Stimulated activated CD8-positive, alpha-beta memory T cell treated with anti-CD3 and anti-CD28 coated beads, Interleukin-7, amount 100 ng/mL, for 1 hour (primary cell): ENCODE measurements at regions not wholly inside any gene's neighbourhood (a gene's known extent, or its start where the extent isn't known, plus 50 kb on each side); places are given as distances from the start of the nearest gene placed in this dataset.

Source experiments
- DNase-seq, 2 donors: peaks; one replicate each; pipeline ENCODE4 v3.0.0-alpha.2; 2020; ENCODE audit warnings: low read depth in 2 of 2

DNA sequence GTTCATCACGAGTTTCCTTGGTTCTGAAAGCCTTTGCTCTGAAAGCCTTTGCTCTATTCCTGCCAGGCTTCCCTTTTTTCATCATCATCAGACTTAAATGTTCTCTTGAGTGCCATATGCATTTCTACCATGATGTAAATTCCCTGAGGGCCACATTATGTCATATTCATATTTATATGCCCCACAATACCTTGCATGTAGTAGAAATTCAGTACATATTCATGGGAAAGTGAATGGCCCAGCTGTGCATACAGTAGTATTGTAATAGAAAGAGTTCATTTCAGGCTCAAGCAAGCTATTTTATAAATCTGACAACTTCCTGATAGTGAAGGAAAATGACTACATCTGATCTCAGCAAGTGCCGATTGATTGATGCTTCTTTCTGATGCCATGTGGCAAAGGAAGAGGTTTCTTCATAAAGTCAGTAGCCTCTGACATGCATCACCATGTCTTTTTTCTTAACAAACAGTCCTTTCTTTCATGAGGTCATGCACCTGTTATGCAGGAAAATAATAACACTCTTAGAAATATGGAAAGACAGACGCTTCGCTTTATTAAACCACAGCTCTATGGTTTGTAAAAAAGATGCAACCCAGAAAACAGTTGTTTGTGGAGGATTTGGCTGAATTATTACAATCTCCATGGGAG, 308.7 kb downstream of the SAMD5 start:
- no peak for DNase-seq

DNA sequence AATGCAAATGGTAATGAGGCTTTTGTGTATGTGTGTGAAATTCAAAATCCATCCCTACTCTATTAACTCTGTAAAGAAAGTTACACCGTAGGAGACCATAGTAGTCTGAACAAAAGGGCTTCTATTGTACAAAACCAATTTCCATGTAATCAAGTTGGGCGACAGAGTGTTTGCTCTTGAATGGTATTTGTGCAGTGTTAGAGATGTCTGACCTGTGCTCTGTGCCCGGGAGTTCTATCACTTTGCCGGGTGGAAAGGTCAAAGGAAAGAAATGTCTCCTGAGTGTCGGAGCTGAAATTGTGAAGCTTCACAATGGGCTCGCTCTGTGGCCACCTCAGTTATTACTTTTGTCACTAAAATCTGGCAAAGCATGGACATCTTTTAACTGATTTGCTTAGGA, 312.0 kb downstream of the SAMD5 start:
- DNase-seq, result no peak

DNA sequence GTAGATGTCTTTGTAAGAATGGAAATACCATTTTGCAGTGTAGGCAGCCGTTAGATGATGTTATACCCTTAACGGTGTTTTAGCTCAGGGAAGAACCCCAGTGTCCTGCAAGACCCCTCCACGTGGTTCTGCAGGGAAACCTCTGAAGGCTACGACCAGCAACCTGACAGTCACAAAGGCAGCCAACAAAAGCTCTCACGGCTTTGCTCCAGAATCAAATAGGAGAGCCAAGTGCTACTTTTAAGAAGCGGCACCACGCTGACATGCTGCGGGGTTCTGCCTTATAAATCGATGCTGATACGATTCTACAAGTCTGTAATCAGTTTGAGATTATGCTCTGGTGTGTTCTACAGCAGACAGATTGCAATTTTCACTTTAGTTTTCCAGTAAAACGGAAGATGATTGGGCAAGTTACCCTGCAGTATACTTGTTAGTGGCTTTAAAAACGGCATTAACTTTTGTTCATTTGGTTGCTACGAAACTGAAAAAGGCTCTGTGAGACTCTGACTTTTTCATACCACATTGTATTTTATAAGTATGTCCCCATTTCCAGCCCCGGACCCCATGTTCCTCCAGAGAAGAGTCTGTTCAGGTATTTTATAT, 312.9 kb downstream of the SAMD5 start:
- no peak for DNase-seq

GRCh38 chr6:147823936-147824335, 315.4 kb downstream of the SAMD5 start:
- no peak for DNase-seq

GRCh38 chr6:147825848-147826247, 317.4 kb downstream of the SAMD5 start:
- no peak for DNase-seq

GRCh38 chr6:147826698-147827097, 318.2 kb downstream of the SAMD5 start:
- DNase-seq, result no peak

DNA sequence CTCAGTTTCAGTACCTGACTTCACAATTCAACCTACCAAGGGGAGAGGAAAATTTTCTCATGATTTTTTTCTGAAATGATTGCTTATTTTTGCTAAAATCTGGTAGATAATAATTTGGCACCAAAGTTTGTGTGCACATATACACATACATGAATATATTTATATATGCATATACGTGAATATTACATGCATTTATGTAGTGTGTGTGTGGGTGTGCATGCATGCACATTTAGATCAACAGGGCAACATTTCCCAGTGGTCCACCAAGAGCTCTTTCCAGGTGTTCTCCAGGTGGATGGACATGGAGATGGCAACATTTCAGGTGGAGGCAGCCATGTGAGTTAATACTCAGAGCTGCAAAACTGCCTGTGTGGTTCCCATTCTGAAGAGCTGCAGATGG, 320.9 kb downstream of the SAMD5 start:
- no peak for DNase-seq

- DNase-seq, result no peak
Observed at GRCh38 chr6:147829835-147830234, 321.3 kb downstream of the SAMD5 start.

DNA sequence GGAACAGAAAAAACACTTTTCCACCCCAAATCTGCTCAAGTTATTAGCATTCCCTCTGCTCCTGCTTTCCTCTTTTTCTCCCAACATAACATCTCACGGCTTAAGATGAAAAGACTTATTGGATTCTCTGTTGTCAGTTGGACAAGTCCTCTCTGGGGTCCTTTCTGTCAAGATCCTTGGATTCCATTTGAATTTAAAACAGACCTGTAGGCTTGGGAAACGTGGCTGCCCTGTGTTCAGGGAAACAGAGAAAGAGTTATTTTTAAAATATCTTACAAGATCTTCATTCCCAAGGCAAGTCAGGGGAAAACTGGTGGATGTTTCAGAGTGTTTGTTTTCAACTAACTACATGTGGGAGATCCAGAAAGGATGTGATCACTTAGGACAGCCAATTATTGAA, 322.9 kb downstream of the SAMD5 start:
- no peak for DNase-seq

DNA sequence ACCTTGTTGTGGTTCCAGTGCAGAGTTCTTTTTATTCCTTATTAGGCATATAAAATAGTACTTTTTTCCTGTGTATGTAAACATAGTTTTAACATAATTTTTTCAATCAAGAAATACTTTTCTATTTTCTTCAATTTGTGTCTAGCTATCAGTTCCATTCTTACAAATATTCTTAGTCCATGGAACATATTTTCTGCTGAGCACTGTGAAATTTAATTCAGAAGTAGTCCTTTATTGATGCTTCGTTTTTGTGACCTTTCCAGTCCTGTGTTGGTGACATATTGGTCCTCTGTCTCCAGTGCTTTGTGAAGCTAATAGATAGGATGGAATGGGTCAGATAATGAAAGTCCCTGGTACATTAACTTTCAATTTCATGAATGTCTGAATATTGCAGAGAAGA, 325.1 kb downstream of the SAMD5 start:
- no peak for DNase-seq

DNA sequence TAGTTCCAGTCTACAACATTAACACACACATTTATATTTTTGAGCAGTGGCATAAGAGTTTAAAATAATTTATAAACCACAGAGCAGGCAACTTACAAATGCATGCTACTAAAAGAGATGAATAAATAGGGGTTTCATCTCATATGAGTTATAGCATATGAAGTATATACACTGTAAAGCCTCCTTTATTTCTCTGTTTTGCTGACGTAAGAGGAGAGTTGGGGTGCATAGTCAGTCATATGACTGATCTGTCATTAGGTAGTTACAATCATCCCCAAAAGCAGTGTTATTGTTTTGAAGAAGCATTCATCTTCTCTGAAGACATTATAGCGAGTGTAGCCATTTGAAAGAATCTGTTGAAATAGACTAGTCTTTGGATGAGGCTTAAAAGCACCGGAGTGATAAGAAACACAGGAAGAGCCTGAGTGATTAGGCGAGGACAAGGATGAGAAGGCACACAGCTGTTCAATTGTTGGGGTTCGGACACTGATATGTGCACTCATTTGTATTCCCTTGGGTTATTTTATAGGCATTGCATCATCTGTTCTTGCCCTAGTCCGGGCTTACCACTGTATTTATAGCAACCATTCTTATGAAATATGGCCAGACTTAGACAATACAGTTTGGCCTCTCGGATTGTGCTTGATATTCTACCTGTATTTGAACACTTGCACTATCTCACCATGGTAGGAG, 325.7 kb downstream of the SAMD5 start:
- no peak for DNase-seq

GRCh38 chr6:147837540-147837939, 329.1 kb downstream of the SAMD5 start:
- DNase-seq, result no peak

DNA sequence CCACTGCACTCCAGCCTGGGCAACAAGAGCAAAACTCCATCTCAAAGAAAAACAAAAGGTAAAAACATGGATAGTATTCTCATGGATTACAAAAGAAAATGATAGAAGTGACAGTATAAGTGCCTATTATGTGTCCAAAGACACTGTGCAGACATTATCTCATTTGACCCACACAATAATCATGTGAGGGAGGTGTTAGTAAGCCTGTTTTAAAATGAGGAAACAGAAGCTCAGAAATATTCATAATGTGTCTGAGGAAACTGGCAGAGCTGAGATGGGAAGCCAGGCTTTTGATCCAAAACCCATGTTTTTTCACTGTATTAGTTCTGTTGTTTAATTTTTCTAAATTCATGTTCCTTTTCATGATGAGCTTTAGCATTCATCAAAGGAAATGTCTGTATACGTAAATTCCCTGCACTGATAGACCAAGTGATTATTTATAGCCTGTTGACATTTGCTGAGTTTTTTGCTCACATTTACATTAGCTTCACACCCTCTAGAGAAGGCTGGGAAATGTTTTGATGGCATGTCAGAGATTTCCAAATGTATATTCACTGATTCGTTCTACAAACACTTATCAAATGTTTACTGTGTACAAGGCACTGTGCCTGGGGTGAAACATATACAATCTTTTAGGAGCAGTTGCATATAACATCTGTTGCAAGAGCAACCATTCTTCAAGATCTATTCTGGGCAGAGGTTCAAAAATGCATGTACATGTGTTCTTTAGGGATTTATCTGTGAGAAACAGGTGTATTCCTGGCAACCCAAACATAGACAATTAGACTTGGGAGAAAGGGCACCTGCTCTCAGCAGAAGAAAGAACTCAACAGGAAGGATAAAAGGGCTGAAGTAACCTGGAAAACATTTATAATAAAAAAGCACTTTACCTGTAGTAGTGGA, 331.5 kb downstream of the SAMD5 start:
- DNase-seq, result no peak

GRCh38 chr6:147841547-147842148, 333.2 kb downstream of the SAMD5 start:
- no peak for DNase-seq

DNA sequence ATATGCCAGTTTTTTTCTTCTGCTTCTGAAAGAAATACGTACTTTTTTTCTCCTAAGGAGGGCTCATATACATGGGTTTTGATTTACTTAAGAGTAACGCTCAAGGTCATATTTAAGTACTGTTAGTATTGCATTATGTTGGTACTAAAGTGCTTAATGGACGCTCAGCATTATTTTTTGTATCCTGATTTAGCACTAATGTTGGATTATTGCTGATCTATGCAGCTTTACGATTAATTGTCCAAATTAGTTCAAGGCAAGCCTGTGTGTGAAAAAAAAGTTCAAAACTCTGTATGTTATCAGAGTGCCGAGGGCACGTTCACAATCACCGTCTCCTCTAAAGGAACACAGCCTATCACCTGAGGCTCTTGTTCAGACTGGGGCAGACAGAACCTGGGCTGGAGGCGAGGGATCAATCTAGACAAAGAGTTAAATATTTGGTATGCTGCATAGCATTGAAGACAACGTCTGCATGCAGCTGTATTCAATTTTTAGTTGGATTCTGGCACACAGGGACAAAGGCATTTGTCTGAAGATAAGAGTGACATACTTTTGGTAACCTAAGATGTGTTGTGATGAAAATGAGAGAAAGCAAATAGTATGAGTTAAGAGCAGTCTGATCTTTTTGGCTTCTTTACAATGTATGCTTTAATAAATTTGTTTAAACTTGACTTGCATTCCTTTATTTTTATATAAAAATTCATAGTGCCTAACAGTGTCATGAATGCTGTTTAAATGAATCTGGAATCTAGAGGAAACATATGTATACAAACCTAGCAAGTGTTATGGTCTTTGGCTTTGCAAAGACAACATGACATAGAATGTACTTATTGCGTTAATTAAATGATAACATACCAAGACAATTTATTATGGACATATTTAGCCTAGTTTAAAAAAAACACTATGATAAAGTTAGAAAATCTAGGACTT, 341.2 kb downstream of the SAMD5 start:
- DNase-seq, result no peak

DNA sequence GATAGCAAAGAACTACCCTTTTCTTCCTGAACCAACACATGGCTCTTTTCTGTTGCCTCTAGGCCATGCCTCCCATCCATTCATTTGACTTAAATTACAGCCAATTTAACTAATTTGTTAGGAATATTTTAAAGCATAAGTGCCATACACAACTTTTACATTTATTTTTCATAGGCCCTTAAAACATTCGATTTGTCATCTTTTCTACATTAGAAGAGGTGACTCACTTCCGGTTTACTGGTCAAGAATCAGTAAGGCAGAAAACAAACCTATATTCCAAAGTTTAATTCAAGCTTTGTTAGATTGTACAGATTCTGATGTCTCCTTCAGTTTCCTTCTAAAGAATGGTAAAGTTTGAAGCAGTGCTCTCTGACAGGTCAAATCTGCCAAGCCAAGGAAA, 344.3 kb downstream of the SAMD5 start:
- DNase-seq, result no peak

- DNase-seq, result no peak
Observed at GRCh38 chr6:147853574-147853973, 345.1 kb downstream of the SAMD5 start.

GRCh38 chr6:147855803-147856482, 347.5 kb downstream of the SAMD5 start:
- DNase-seq, result no peak

DNA sequence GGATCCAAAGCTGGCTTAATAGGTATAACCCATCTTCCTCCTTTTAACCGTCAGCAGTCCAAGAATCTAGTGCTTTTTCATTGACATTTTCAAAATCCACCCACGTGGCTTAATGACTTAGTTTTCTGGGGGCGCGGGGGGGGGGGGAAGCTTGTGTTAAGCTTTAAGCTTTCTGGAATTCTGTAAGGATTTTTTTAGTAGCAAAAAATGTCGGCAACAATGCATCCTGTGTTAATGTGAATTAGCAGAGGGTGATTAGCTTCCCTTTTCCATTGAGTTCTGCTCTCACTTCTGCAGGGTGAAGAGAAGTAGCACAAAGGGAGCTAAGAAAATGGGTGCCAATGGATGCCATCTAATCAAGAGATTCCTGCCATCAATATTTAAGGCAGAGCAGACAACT, 348.2 kb downstream of the SAMD5 start:
- no peak for DNase-seq

- no peak for DNase-seq
Observed at GRCh38 chr6:147858421-147858820, 349.9 kb downstream of the SAMD5 start.
